PC-3 (cell line): ENCODE measurements at regions not wholly inside any gene's neighbourhood (a gene's known extent, or its start where the extent isn't known, plus 50 kb on each side); places are given as distances from the start of the nearest gene placed in this dataset.

Experiments
- CTCF ChIP-seq: fragments of 300-600 bp; sonication (generic); conservative IDR thresholded peaks from 2 replicates; pipeline ENCODE4 v1.5.1; 2017; ENCODE audit warnings: antibody characterized with exemption, low read depth, mild to moderate bottlenecking, low read length
- EZH2 ChIP-seq: fragments of 300-600 bp; sonication (generic); IDR thresholded peaks from one replicate; pipeline ENCODE4 v1.6.1; 2017; ENCODE audit warnings: antibody characterized with exemption, mild to moderate bottlenecking, low read length; ENCODE audit not compliant: unreplicated experiment
- EZH2phosphoT487 ChIP-seq: fragments of 300-600 bp; sonication (generic); IDR thresholded peaks from 2 replicates; pipeline ENCODE4 v1.6.1; 2018; ENCODE audit warnings: mild to moderate bottlenecking, antibody characterized with exemption, low read length, borderline replicate concordance

GRCh38 chr18:78813156-78813555, 166.5 kb upstream of the SALL3 start:
- no peak for TF ChIP-seq EZH2
- TF ChIP-seq CTCF = no peak
- TF ChIP-seq EZH2phosphoT487 = no peak
